ENCODE measurements at regions not wholly inside any gene's neighbourhood (a gene's known extent, or its start where the extent isn't known, plus 50 kb on each side); places are given as distances from the start of the nearest gene placed in this dataset.

- TF ChIP-seq CTCF (IDR thresholded peaks at IDR 0.05) (no peak), SIN3A (IDR thresholded peaks at IDR 0.05; ENCODE audit: borderline replicate concordance, insufficient read depth, low read depth, low read length) (no peak)
Measured at GRCh38 chr6:19983374-19983773, 146.2 kb downstream of the ID4 start.

Data from Panc1 (cell line).